HEK293 (cell line): ENCODE measurements at regions not wholly inside any gene's neighbourhood (a gene's known extent, or its start where the extent isn't known, plus 50 kb on each side); places are given as distances from the start of the nearest gene placed in this dataset.

Experiments
- KLF10 ChIP-seq: fragments of 450-650 bp; IDR thresholded peaks from 2 replicates; pipeline ENCODE4 v1.5.1; 2018; ENCODE audit warnings: missing biosample characterization, mild to moderate bottlenecking, missing genetic modification characterization
- OVOL3 ChIP-seq: fragments of 450-650 bp; formaldehyde crosslinking; IDR thresholded peaks from 2 replicates; pipeline ENCODE4 v1.5.1; 2016; ENCODE audit warnings: missing biosample characterization, missing genetic modification characterization
- YY1 ChIP-seq: fragments of 450-650 bp; formaldehyde crosslinking; IDR thresholded peaks from 2 replicates; pipeline ENCODE4 v1.5.1; 2018; ENCODE audit warnings: missing biosample characterization, missing genetic modification characterization
- YY2 ChIP-seq: fragments of 450-650 bp; formaldehyde crosslinking; IDR thresholded peaks from 2 replicates; pipeline ENCODE4 v1.5.1; 2016; ENCODE audit warnings: missing biosample characterization, missing genetic modification characterization
- ZEB2 ChIP-seq: fragments of 450-650 bp; formaldehyde crosslinking; IDR thresholded peaks from 2 replicates; pipeline ENCODE4 v1.5.1; 2016; ENCODE audit warnings: missing biosample characterization, missing genetic modification characterization
- ZNF121 ChIP-seq: fragments of 450-650 bp; formaldehyde crosslinking; IDR thresholded peaks from 2 replicates; pipeline ENCODE4 v1.5.1; 2016; ENCODE audit warnings: missing biosample characterization, missing genetic modification characterization
- ZNF174 ChIP-seq: fragments of 450-650 bp; formaldehyde crosslinking; IDR thresholded peaks from 2 replicates; pipeline ENCODE4 v1.5.0; 2017; ENCODE audit warnings: missing biosample characterization, mild to moderate bottlenecking, missing genetic modification characterization
- ZNF549 ChIP-seq: fragments of 450-650 bp; IDR thresholded peaks from 2 replicates; pipeline ENCODE4 v1.5.1; 2018; ENCODE audit warnings: missing biosample characterization, missing genetic modification characterization, mild to moderate bottlenecking, inconsistent platforms, moderate library complexity
- TF ChIP-seq, protein P1 (sequence below): fragments of 450-650 bp; formaldehyde crosslinking; IDR thresholded peaks from 2 replicates; pipeline ENCODE4 v1.5.1; 2016; ENCODE audit warnings: missing biosample characterization, missing genetic modification characterization
- TF ChIP-seq, protein P2 (sequence below): fragments of 450-650 bp; formaldehyde crosslinking; IDR thresholded peaks from 2 replicates; pipeline ENCODE4 v1.5.1; 2016; ENCODE audit warnings: missing biosample characterization, missing genetic modification characterization
- TF ChIP-seq, protein P3 (sequence below): sonication (generic); formaldehyde crosslinking; IDR thresholded peaks from 2 replicates; pipeline ENCODE4 v1.8.1; 2022; ENCODE audit warnings: mild to moderate bottlenecking, moderate library complexity, missing genetic modification reagents

DNA sequence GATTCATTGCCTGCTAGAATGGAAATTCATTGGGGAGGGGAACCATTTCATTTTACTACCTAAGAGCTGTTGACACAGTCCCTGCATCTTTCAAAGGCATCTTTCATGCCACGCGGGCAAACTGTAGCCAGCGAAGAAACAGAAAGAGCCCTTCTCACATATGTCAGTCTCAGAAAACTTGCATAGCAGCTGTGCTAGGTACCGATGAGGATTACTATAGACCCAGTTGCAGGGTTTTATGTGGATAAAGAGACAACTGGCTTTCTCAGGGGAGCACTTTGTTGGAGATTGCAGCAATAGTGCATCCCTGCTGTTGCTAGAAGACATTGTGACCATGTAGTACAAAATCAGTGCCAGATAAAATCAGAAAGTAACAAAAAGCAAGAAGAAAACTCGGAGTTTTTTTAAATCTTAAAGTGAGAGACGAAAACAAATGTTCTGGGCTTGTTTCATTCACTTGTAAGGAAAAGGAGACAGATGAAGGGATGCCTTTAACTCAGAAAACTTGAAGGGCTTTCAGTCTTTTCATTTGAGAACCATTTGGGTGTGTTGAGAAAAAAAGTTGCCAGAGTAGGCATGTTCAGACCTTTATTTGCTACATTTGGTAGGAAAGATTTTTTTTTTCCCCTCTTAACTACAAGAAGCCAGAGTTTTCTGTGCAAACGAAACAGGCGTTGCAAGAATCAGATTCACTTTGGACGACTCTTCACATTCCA, 804.1 kb downstream of the USP25 start:
- no peak for TF ChIP-seq ZNF174 (tag by site-specific recombination)
- TF ChIP-seq, protein P1, sequence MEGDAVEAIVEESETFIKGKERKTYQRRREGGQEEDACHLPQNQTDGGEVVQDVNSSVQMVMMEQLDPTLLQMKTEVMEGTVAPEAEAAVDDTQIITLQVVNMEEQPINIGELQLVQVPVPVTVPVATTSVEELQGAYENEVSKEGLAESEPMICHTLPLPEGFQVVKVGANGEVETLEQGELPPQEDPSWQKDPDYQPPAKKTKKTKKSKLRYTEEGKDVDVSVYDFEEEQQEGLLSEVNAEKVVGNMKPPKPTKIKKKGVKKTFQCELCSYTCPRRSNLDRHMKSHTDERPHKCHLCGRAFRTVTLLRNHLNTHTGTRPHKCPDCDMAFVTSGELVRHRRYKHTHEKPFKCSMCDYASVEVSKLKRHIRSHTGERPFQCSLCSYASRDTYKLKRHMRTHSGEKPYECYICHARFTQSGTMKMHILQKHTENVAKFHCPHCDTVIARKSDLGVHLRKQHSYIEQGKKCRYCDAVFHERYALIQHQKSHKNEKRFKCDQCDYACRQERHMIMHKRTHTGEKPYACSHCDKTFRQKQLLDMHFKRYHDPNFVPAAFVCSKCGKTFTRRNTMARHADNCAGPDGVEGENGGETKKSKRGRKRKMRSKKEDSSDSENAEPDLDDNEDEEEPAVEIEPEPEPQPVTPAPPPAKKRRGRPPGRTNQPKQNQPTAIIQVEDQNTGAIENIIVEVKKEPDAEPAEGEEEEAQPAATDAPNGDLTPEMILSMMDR: no peak
- no peak for TF ChIP-seq YY2
- no peak for TF ChIP-seq ZNF121 (tag by site-specific recombination)
- no peak for TF ChIP-seq ZNF549 (tag by site-specific recombination)
- TF ChIP-seq, protein P2, sequence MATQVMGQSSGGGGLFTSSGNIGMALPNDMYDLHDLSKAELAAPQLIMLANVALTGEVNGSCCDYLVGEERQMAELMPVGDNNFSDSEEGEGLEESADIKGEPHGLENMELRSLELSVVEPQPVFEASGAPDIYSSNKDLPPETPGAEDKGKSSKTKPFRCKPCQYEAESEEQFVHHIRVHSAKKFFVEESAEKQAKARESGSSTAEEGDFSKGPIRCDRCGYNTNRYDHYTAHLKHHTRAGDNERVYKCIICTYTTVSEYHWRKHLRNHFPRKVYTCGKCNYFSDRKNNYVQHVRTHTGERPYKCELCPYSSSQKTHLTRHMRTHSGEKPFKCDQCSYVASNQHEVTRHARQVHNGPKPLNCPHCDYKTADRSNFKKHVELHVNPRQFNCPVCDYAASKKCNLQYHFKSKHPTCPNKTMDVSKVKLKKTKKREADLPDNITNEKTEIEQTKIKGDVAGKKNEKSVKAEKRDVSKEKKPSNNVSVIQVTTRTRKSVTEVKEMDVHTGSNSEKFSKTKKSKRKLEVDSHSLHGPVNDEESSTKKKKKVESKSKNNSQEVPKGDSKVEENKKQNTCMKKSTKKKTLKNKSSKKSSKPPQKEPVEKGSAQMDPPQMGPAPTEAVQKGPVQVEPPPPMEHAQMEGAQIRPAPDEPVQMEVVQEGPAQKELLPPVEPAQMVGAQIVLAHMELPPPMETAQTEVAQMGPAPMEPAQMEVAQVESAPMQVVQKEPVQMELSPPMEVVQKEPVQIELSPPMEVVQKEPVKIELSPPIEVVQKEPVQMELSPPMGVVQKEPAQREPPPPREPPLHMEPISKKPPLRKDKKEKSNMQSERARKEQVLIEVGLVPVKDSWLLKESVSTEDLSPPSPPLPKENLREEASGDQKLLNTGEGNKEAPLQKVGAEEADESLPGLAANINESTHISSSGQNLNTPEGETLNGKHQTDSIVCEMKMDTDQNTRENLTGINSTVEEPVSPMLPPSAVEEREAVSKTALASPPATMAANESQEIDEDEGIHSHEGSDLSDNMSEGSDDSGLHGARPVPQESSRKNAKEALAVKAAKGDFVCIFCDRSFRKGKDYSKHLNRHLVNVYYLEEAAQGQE: no peak
- no peak for TF ChIP-seq YY1 (tag by site-specific recombination)
- TF ChIP-seq KLF10: no peak
- no peak for TF ChIP-seq ZEB2 (tag by site-specific recombination)
- TF ChIP-seq, protein P3, sequence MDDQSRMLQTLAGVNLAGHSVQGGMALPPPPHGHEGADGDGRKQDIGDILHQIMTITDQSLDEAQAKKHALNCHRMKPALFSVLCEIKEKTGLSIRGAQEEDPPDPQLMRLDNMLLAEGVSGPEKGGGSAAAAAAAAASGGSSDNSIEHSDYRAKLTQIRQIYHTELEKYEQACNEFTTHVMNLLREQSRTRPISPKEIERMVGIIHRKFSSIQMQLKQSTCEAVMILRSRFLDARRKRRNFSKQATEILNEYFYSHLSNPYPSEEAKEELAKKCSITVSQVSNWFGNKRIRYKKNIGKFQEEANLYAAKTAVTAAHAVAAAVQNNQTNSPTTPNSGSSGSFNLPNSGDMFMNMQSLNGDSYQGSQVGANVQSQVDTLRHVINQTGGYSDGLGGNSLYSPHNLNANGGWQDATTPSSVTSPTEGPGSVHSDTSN (CRISPR knock-in tag): no peak
- no peak for TF ChIP-seq OVOL3 (tag by site-specific recombination)
